ENCODE measurements at regions not wholly inside any gene's neighbourhood (a gene's known extent, or its start where the extent isn't known, plus 50 kb on each side); places are given as distances from the start of the nearest gene placed in this dataset.

DNA sequence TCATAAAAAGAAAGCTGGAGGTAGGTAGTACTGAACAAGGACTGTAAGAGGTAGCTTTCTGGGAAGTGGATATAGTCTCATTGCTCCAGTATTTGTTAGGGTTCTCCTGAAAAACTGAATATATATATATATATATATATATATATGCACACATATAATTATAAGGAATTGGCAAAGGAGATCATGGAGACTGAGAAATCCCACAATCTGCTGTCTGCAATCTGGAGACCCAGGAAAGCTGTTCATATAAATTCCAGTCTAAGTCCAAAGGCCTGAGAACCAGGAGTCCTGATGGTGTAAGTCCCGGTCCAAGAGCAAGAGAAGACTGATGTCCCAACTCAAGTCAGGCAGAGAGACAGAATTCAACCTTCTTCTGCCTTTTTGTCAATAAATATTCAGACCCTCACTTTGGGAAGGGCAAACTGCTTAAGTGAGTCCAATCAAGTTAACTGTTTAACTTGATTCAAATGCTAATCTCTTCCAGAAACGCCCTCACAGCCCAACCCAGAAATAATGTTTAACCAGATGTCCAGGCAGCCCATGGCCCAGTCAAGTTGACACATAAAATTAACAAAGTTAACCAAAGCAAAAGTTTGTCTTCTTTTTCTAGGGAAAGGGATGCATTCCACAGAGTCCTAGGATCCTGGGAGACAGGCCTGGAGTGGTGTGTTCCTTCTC, 225.3 kb upstream of the KAZN start:
- FAIRE-seq (no peak), DNase-seq (ENCODE audit: low read depth, low spot score) (no peak)
- Histone ChIP-seq H3K79me2 (ENCODE audit: control insufficient read depth, insufficient read depth, low read length) (no peaks in the 10 kb centered on the region), H3K27ac (ENCODE audit: insufficient read depth, low read depth, low read length) (no peak overlapping the region), H3K4me3 (replicated peaks in 1 of 3; ENCODE audit: insufficient read depth in 1 of 3, low read depth in 1 of 3, low read length in 3 of 3) (no peak overlapping the region), H3K4me2 (ENCODE audit: insufficient read depth, low read length) (no peak overlapping the region), H3K9me3 (replicated peaks; ENCODE audit: control insufficient read depth, insufficient read depth, low read length) (no peaks in the 10 kb centered on the region), H3K9me1 (replicated peaks; ENCODE audit: control insufficient read depth, extremely low read depth, insufficient read depth, low read length) (no peaks in the 10 kb centered on the region), H3K36me3 (ENCODE audit: control insufficient read depth in 2 of 2, extremely low read depth in 1 of 2, insufficient read depth in 2 of 2, low read length in 2 of 2) (no peaks in the 10 kb centered on the region), H3K4me1 (ENCODE audit: control insufficient read depth, extremely low read depth, insufficient read depth, low read length) (no peaks in the 10 kb centered on the region), H4K20me1 (replicated peaks; ENCODE audit: control insufficient read depth, extremely low read depth, insufficient read depth, low read length) (no peaks in the 10 kb centered on the region), H3K27me3 (ENCODE audit: control insufficient read depth in 2 of 2, insufficient read depth in 2 of 2, low read length in 2 of 2) (no peaks in the 10 kb centered on the region), H3K9ac (replicated peaks; ENCODE audit: extremely low read depth, insufficient read depth, low read length) (no peak overlapping the region), H2AFZ (ENCODE audit: low read depth, low read length) (no peak overlapping the region)
- ChIA-PET POLR2A (no interaction called here), CTCF (no interaction called here)
- TF ChIP-seq EZH2 (IDR thresholded peaks at IDR 0.05; ENCODE audit: borderline replicate concordance, low read depth, low read length, severe bottlenecking), result no peak
- TF ChIP-seq MYC (IDR thresholded peaks at IDR 0.05; ENCODE audit: low read depth, low read length), result no peak
- TF ChIP-seq FOS (IDR thresholded peaks at IDR 0.05; ENCODE audit: borderline replicate concordance, insufficient read depth, low read length), result no peak
- TF ChIP-seq, protein P1, sequence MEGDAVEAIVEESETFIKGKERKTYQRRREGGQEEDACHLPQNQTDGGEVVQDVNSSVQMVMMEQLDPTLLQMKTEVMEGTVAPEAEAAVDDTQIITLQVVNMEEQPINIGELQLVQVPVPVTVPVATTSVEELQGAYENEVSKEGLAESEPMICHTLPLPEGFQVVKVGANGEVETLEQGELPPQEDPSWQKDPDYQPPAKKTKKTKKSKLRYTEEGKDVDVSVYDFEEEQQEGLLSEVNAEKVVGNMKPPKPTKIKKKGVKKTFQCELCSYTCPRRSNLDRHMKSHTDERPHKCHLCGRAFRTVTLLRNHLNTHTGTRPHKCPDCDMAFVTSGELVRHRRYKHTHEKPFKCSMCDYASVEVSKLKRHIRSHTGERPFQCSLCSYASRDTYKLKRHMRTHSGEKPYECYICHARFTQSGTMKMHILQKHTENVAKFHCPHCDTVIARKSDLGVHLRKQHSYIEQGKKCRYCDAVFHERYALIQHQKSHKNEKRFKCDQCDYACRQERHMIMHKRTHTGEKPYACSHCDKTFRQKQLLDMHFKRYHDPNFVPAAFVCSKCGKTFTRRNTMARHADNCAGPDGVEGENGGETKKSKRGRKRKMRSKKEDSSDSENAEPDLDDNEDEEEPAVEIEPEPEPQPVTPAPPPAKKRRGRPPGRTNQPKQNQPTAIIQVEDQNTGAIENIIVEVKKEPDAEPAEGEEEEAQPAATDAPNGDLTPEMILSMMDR (IDR thresholded peaks at IDR 0.05; ENCODE audit: extremely low read depth in 1 of 2, insufficient read depth in 1 of 2, low read depth in 1 of 2, low read length in 2 of 2), result no peak
- TF ChIP-seq POLR2AphosphoS5 (IDR thresholded peaks at IDR 0.05; ENCODE audit: insufficient read depth, low read depth, low read length), result no peak
- TF ChIP-seq JUN (IDR thresholded peaks at IDR 0.05; ENCODE audit: borderline replicate concordance, insufficient read depth, insufficient read length, low read depth), result no peak
- TF ChIP-seq GATA2 (IDR thresholded peaks at IDR 0.05; ENCODE audit: insufficient read depth, insufficient read length, low read depth, low read length), result no peak
- TF ChIP-seq POLR2A (IDR thresholded peaks at IDR 0.05; ENCODE audit: low read depth, low read length), result no peak
- TF ChIP-seq, protein P2, sequence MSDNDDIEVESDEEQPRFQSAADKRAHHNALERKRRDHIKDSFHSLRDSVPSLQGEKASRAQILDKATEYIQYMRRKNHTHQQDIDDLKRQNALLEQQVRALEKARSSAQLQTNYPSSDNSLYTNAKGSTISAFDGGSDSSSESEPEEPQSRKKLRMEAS (IDR thresholded peaks at IDR 0.05; ENCODE audit: insufficient read depth, insufficient read length), result no peak
- intact Hi-C loops (cut with micrococcal nuclease), result no loop called here
- dilution Hi-C loops (cut with MboI; ENCODE audit: extremely low pct_ligation_motif_present, low sequenced_read_pairs), result no loop called here
- BruUV-seq (replicated peaks), result no TSS peak
